GM23338 (cell line): ENCODE measurements at regions not wholly inside any gene's neighbourhood (a gene's known extent, or its start where the extent isn't known, plus 50 kb on each side); places are given as distances from the start of the nearest gene placed in this dataset.

ENCODE experiments used
- ATAC-seq: fragments of 200-7000 bp; cut with Tn5 transposase; 3 replicates; pipeline ENCODE4 v1.9.1; 2020
- DNase-seq: peaks from one replicate; pipeline ENCODE4 v3.0.0-alpha.2; 2015; ENCODE audit warnings: low spot score
- H2AFZ ChIP-seq: fragments of 200-600 bp; sonication (generic); 2 replicates; pipeline ENCODE4 v1.8.0; 2016; ENCODE audit warnings: antibody characterized with exemption, mild to moderate bottlenecking, moderate library complexity
- H3F3A ChIP-seq: fragments of 200-600 bp; sonication (generic); replicated peaks from 2 replicates; pipeline ENCODE4 v1.8.0; 2017; ENCODE audit warnings: antibody characterized with exemption, mixed run types, low read depth
- H3K27ac ChIP-seq: fragments of 200-600 bp; sonication (generic); 2 replicates; pipeline ENCODE4 v1.6.1; 2016; ENCODE audit warnings: low read depth
- H3K27me3 ChIP-seq: fragments of 200-600 bp; sonication (generic); 2 replicates; pipeline ENCODE4 v1.8.0; 2016; ENCODE audit warnings: mild to moderate bottlenecking, mixed run types, moderate library complexity; ENCODE audit not compliant: insufficient read depth
- H3K36me3 ChIP-seq: fragments of 200-600 bp; sonication (generic); 2 replicates; pipeline ENCODE4 v1.8.0; 2016; ENCODE audit warnings: mild to moderate bottlenecking; ENCODE audit not compliant: insufficient read depth
- H3K4me1 ChIP-seq: fragments of 200-600 bp; sonication (generic); 2 replicates; pipeline ENCODE4 v1.8.0; 2016; ENCODE audit warnings: mild to moderate bottlenecking, moderate library complexity; ENCODE audit not compliant: insufficient read depth
- H3K4me2 ChIP-seq: fragments of 200-600 bp; sonication (generic); 2 replicates; pipeline ENCODE4 v1.7.1; 2017; ENCODE audit warnings: mixed run types
- H3K4me3 ChIP-seq: fragments of 200-600 bp; sonication (generic); 2 replicates; pipeline ENCODE4 v1.6.1; 2016; ENCODE audit warnings: mixed run types
- H3K79me2 ChIP-seq: fragments of 200-600 bp; sonication (generic); replicated peaks from 2 replicates; pipeline ENCODE4 v1.8.0; 2017; ENCODE audit warnings: mild to moderate bottlenecking; ENCODE audit not compliant: insufficient read depth
- H3K9me2 ChIP-seq: fragments of 200-600 bp; sonication (generic); 2 replicates; pipeline ENCODE4 v1.8.0; 2017; ENCODE audit not compliant: insufficient read depth
- H4K20me1 ChIP-seq: fragments of 200-600 bp; sonication (generic); replicated peaks from 2 replicates; pipeline ENCODE4 v1.8.0; 2017; ENCODE audit warnings: mild to moderate bottlenecking; ENCODE audit not compliant: insufficient read depth
- H3K27ac Mint-ChIP-seq: 2 replicates; pipeline ENCODE4 v1.8.0; 2020; ENCODE audit warnings: inconsistent platforms, mild to moderate bottlenecking, moderate library complexity, mixed read lengths
- H3K27me3 Mint-ChIP-seq: 3 replicates; pipeline ENCODE4 v1.8.0; 2022; ENCODE audit warnings: low read depth, mild to moderate bottlenecking, moderate library complexity, mixed read lengths, inconsistent platforms; ENCODE audit not compliant: insufficient read depth, poor library complexity
- H3K36me3 Mint-ChIP-seq: 3 replicates; pipeline ENCODE4 v1.8.0; 2021; ENCODE audit warnings: low read depth, mild to moderate bottlenecking, inconsistent platforms, moderate library complexity, mixed read lengths
- H3K4me1 Mint-ChIP-seq: 3 replicates; pipeline ENCODE4 v1.8.0; 2020; ENCODE audit warnings: mild to moderate bottlenecking, inconsistent platforms, mixed read lengths
- H3K4me3 Mint-ChIP-seq: 3 replicates; pipeline ENCODE4 v1.8.0; 2021; ENCODE audit warnings: moderate library complexity, mild to moderate bottlenecking, inconsistent platforms, mixed read lengths
- H3K9me3 Mint-ChIP-seq: 3 replicates; pipeline ENCODE4 v1.8.0; 2020; ENCODE audit warnings: moderate library complexity, mild to moderate bottlenecking, inconsistent platforms, mixed read lengths
- CREB1 ChIP-seq: fragments of 250-450 bp; sonication (Bioruptor Pico); IDR thresholded peaks from 2 replicates; pipeline ENCODE4 v1.5.0; 2020; ENCODE audit warnings: low read depth, mild to moderate bottlenecking, moderate library complexity
- POLR2AphosphoS5 ChIP-seq: IDR thresholded peaks from 2 replicates; pipeline ENCODE4 v1.6.1; 2016; ENCODE audit warnings: antibody characterized with exemption, low read depth
- STAT1 ChIP-seq: IDR thresholded peaks from one replicate; pipeline ENCODE4 v1.6.1; 2016; ENCODE audit warnings: antibody characterized with exemption; ENCODE audit not compliant: unreplicated experiment
- ZNF114 ChIP-seq: fragments of 250-450 bp; sonication (Bioruptor Pico); IDR thresholded peaks from 2 replicates; pipeline ENCODE4 v1.5.0; 2020; ENCODE audit warnings: mild to moderate bottlenecking, moderate library complexity
- TF ChIP-seq, protein P1 (sequence below): IDR thresholded peaks from 2 replicates; pipeline ENCODE4 v1.6.1; 2016; ENCODE audit warnings: antibody characterized with exemption
- TF ChIP-seq, protein P2 (sequence below), 2 experiments: fragments of 200-600 bp in 1 of 2; sonication (generic) in 1 of 2; conservative IDR thresholded peaks; 2 replicates each; pipeline versions ENCODE4 v1.5.1 to v1.6.1; 2016 to 2017; ENCODE audit warnings: antibody characterized with exemption in 2 of 2, low read depth in 2 of 2, mild to moderate bottlenecking in 2 of 2, moderate library complexity in 1 of 2
- TF ChIP-seq, protein P3 (sequence below): IDR thresholded peaks from one replicate; pipeline ENCODE4 v1.6.1; 2018; ENCODE audit warnings: antibody characterized with exemption; ENCODE audit not compliant: unreplicated experiment

DNA sequence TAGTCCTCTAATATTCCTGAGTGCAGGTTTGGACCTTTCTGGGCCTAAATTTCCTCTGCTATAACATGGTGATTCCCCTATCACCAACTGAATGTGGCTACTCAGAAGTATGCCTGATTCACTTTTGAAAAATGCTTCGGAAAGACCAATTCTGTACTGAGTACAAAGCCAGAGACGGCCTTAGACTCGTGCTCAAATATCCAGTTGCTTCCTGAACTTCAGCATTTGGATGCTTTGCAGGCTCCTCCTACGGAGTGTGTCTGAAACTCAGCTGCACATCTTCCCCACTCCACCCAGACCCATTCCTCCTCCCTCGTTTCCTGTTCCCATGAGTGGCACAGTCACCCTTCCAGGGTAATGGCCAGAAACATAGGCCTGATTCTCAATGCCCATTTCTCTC is 98.4 kb upstream of the GADD45A start:
- H3K9me2 ChIP-seq, result peaks cover 5% of the 10 kb centered on the region; the same call in 1 of the 2 replicates
- H3K27ac Mint-ChIP-seq, result no peak overlapping the region
- H3K4me3 ChIP-seq, result no peak overlapping the region
- no peak for ATAC-seq
- no peak for DNase-seq
- H3K36me3 ChIP-seq, result no peaks in the 10 kb centered on the region
- H3K4me3 Mint-ChIP-seq, result no peak overlapping the region
- H4K20me1 ChIP-seq, result no peaks in the 10 kb centered on the region
- no peaks in the 10 kb centered on the region for H3K9me3 Mint-ChIP-seq
- H3K4me1 ChIP-seq, result no peaks in the 10 kb centered on the region
- H3F3A ChIP-seq, result no peaks in the 10 kb centered on the region
- no peak for TF ChIP-seq ZNF114 (CRISPR knock-in tag)
- no peak overlapping the region for H3K27ac ChIP-seq
- no peak overlapping the region for H3K4me2 ChIP-seq
- H3K4me1 Mint-ChIP-seq, result peaks cover 18% of the 10 kb centered on the region
- peaks cover 2% of the 10 kb centered on the region for H3K27me3 Mint-ChIP-seq
- H3K27me3 ChIP-seq, result no peaks in the 10 kb centered on the region
- H3K79me2 ChIP-seq, result no peaks in the 10 kb centered on the region
- H3K36me3 Mint-ChIP-seq, result no peaks in the 10 kb centered on the region
- H2AFZ ChIP-seq, result no peak overlapping the region

DNA sequence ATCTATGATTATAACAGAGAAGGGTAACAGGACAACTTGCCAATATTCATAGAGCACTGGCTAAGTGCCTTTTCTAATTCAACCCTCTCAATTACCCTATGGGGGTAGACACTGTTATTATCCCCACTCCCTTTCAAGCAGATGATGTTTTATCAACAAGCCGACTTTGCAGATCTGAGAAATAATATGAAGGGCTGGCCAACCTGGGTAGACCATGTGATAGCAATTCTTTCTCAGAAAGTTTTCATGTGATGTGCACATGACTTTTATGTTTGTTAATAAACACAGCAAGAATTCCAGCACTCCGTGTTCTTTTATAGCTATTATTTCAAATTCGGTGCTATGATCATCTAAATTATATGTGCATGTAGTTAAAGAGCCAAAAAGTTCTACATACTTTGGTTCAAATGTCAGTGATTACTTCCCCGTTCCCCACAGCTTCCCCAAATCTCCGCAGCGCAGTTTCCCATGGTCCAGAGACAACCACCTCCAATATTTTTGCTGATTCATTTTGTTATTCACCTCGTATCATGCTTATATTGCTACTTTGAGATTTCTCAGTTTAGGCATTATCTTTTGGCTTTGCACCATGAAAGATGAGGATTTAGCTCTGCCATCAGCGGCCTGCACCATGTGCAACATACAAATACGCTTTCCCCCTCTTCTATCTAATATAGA is 96.7 kb upstream of the GADD45A start:
- Mint-ChIP-seq H3K4me1 (peaks cover 13% of the 10 kb centered on the region), H3K9me3 (no peaks in the 10 kb centered on the region), H3K36me3 (no peaks in the 10 kb centered on the region), H3K4me3 (no peak overlapping the region), H3K27ac (no peak overlapping the region), H3K27me3 (peaks cover 2% of the 10 kb centered on the region)
- Histone ChIP-seq H3F3A (no peaks in the 10 kb centered on the region), H3K27me3 (no peaks in the 10 kb centered on the region), H2AFZ (no peak overlapping the region), H4K20me1 (no peaks in the 10 kb centered on the region), H3K9me2 (peaks cover 5% of the 10 kb centered on the region; the same call in 1 of the 2 replicates), H3K4me1 (no peaks in the 10 kb centered on the region), H3K4me2 (no peak overlapping the region), H3K4me3 (no peak overlapping the region), H3K36me3 (no peaks in the 10 kb centered on the region), H3K79me2 (no peaks in the 10 kb centered on the region), H3K27ac (no peak overlapping the region)
- TF ChIP-seq, protein P1, sequence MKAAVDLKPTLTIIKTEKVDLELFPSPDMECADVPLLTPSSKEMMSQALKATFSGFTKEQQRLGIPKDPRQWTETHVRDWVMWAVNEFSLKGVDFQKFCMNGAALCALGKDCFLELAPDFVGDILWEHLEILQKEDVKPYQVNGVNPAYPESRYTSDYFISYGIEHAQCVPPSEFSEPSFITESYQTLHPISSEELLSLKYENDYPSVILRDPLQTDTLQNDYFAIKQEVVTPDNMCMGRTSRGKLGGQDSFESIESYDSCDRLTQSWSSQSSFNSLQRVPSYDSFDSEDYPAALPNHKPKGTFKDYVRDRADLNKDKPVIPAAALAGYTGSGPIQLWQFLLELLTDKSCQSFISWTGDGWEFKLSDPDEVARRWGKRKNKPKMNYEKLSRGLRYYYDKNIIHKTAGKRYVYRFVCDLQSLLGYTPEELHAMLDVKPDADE, result no peak
- TF ChIP-seq, protein P2, sequence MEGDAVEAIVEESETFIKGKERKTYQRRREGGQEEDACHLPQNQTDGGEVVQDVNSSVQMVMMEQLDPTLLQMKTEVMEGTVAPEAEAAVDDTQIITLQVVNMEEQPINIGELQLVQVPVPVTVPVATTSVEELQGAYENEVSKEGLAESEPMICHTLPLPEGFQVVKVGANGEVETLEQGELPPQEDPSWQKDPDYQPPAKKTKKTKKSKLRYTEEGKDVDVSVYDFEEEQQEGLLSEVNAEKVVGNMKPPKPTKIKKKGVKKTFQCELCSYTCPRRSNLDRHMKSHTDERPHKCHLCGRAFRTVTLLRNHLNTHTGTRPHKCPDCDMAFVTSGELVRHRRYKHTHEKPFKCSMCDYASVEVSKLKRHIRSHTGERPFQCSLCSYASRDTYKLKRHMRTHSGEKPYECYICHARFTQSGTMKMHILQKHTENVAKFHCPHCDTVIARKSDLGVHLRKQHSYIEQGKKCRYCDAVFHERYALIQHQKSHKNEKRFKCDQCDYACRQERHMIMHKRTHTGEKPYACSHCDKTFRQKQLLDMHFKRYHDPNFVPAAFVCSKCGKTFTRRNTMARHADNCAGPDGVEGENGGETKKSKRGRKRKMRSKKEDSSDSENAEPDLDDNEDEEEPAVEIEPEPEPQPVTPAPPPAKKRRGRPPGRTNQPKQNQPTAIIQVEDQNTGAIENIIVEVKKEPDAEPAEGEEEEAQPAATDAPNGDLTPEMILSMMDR (conservative IDR thresholded peaks at IDR 0.05; ENCODE audit: low read depth in 2 of 2), result no peak
- TF ChIP-seq STAT1 (no peak), POLR2AphosphoS5 (no peak), CREB1 (CRISPR knock-in tag) (no peak)
- TF ChIP-seq, protein P3, sequence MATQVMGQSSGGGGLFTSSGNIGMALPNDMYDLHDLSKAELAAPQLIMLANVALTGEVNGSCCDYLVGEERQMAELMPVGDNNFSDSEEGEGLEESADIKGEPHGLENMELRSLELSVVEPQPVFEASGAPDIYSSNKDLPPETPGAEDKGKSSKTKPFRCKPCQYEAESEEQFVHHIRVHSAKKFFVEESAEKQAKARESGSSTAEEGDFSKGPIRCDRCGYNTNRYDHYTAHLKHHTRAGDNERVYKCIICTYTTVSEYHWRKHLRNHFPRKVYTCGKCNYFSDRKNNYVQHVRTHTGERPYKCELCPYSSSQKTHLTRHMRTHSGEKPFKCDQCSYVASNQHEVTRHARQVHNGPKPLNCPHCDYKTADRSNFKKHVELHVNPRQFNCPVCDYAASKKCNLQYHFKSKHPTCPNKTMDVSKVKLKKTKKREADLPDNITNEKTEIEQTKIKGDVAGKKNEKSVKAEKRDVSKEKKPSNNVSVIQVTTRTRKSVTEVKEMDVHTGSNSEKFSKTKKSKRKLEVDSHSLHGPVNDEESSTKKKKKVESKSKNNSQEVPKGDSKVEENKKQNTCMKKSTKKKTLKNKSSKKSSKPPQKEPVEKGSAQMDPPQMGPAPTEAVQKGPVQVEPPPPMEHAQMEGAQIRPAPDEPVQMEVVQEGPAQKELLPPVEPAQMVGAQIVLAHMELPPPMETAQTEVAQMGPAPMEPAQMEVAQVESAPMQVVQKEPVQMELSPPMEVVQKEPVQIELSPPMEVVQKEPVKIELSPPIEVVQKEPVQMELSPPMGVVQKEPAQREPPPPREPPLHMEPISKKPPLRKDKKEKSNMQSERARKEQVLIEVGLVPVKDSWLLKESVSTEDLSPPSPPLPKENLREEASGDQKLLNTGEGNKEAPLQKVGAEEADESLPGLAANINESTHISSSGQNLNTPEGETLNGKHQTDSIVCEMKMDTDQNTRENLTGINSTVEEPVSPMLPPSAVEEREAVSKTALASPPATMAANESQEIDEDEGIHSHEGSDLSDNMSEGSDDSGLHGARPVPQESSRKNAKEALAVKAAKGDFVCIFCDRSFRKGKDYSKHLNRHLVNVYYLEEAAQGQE, result no peak
- DNase-seq (no peak), ATAC-seq (no peak)
